ENCODE measurements at regions not wholly inside any gene's neighbourhood (a gene's known extent, or its start where the extent isn't known, plus 50 kb on each side); places are given as distances from the start of the nearest gene placed in this dataset.

- TF ChIP-seq, protein P1, sequence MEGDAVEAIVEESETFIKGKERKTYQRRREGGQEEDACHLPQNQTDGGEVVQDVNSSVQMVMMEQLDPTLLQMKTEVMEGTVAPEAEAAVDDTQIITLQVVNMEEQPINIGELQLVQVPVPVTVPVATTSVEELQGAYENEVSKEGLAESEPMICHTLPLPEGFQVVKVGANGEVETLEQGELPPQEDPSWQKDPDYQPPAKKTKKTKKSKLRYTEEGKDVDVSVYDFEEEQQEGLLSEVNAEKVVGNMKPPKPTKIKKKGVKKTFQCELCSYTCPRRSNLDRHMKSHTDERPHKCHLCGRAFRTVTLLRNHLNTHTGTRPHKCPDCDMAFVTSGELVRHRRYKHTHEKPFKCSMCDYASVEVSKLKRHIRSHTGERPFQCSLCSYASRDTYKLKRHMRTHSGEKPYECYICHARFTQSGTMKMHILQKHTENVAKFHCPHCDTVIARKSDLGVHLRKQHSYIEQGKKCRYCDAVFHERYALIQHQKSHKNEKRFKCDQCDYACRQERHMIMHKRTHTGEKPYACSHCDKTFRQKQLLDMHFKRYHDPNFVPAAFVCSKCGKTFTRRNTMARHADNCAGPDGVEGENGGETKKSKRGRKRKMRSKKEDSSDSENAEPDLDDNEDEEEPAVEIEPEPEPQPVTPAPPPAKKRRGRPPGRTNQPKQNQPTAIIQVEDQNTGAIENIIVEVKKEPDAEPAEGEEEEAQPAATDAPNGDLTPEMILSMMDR (conservative IDR thresholded peaks at IDR 0.05), result no peak
- no peak for TF ChIP-seq ZFX (IDR thresholded peaks at IDR 0.05)
Observed at GRCh38 chr14:101351146-101351545, 210.1 kb upstream of the DIO3 start.
